NCI-H128 (cell line): ENCODE measurements at regions not wholly inside any gene's neighbourhood (a gene's known extent, or its start where the extent isn't known, plus 50 kb on each side); places are given as distances from the start of the nearest gene placed in this dataset.

Experiments
- DNase-seq: peaks from one replicate; lab custom pipeline; 2025; ENCODE audit not compliant: unreplicated experiment; lab: John Stamatoyannopoulos, UW

DNA sequence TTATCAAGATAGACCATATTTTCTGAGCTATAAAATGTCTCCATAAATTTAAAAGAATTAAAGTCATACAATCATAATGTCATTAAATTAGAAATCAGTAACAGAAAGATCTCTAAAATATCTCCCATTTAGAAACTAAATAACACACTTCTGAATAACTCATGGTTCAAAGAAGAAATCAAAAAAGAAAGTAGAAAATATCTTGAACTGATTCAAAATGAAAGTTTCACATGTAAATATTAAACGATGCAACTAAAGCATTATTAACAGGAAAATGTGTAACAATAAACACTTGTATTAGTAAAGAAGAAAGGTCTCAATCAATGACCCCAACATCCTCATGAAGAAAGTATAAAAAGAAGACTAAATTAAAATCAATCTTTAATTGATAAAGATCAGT is 50.5 kb upstream of the PZP start:
- DNase-seq, result no peak
